HepG2 (cell line): ENCODE measurements at regions not wholly inside any gene's neighbourhood (a gene's known extent, or its start where the extent isn't known, plus 50 kb on each side); places are given as distances from the start of the nearest gene placed in this dataset.

Experiments used
- CCAR2 ChIP-seq: fragments of 200-400 bp; formaldehyde crosslinking; optimal IDR thresholded peaks from 2 replicates; pipeline ENCODE3; 2018; ENCODE audit warnings: low read depth, mild to moderate bottlenecking, low read length, moderate library complexity
- ETV6 ChIP-seq: sonication (generic); formaldehyde crosslinking; conservative IDR thresholded peaks from 2 replicates; pipeline ENCODE4 v1.4.0; 2020; ENCODE audit warnings: missing genetic modification reagents
- HOXA7 ChIP-seq: sonication (generic); formaldehyde crosslinking; IDR thresholded peaks from 2 replicates; pipeline ENCODE4 v1.8.1; 2022; ENCODE audit warnings: mild to moderate bottlenecking, missing genetic modification reagents, moderate library complexity
- MEIS2 ChIP-seq: sonication (generic); formaldehyde crosslinking; IDR thresholded peaks from 2 replicates; pipeline ENCODE4 v1.9.0; 2021; ENCODE audit warnings: mild to moderate bottlenecking, missing genetic modification reagents
- NFRKB ChIP-seq: fragments of 450-650 bp; IDR thresholded peaks from 2 replicates; pipeline ENCODE4 v1.6.1; 2017
- ZNF263 ChIP-seq: sonication (generic); formaldehyde crosslinking; IDR thresholded peaks from 2 replicates; pipeline ENCODE4 v1.4.0; 2020; ENCODE audit warnings: missing genetic modification reagents
- ZNF44 ChIP-seq: sonication (generic); formaldehyde crosslinking; IDR thresholded peaks from 2 replicates; pipeline ENCODE4 v1.5.1; 2020; ENCODE audit warnings: mild to moderate bottlenecking, missing genetic modification reagents
- ZNF570 ChIP-seq: sonication (generic); formaldehyde crosslinking; IDR thresholded peaks from 2 replicates; pipeline ENCODE4 v1.4.0; 2020; ENCODE audit warnings: mild to moderate bottlenecking, missing genetic modification reagents, borderline replicate concordance
- TF ChIP-seq, protein P1 (sequence below): sonication (generic); formaldehyde crosslinking; IDR thresholded peaks from 2 replicates; pipeline ENCODE4 v1.5.0; 2020; ENCODE audit warnings: mild to moderate bottlenecking, missing genetic modification reagents, moderate library complexity
- TF ChIP-seq, protein P2 (sequence below), 2 experiments: sonication (generic) in 1 of 2; formaldehyde crosslinking in 1 of 2; IDR thresholded peaks; 2 replicates each; pipeline versions ENCODE4 v1.4.0 to v1.6.1; 2018 to 2020; ENCODE audit warnings: missing genetic modification reagents in 2 of 2, borderline replicate concordance in 1 of 2, low read depth in 1 of 2, mild to moderate bottlenecking in 1 of 2, missing biosample characterization in 1 of 2

DNA sequence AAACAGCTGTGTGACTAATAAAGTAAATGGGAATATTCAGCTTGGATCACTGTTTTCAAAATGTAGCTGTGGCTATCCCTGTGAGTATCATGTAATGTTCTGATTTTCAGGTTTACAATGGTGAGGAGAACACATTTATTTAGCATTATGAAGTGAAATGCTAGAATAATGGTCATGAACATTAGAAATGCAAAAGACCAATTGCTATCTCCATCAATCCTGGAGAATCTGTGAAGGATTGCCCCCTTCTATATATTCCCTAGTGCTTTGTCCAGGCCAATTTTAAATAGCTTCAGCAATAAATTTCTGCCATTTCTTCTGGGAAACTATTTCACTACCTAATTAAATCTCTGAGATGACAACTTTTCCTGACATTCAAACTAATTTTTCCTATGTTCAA lies 1399.1 kb downstream of the PCDH19 start:
- TF ChIP-seq ETV6 (CRISPR knock-in tag): no peak
- TF ChIP-seq, protein P1, sequence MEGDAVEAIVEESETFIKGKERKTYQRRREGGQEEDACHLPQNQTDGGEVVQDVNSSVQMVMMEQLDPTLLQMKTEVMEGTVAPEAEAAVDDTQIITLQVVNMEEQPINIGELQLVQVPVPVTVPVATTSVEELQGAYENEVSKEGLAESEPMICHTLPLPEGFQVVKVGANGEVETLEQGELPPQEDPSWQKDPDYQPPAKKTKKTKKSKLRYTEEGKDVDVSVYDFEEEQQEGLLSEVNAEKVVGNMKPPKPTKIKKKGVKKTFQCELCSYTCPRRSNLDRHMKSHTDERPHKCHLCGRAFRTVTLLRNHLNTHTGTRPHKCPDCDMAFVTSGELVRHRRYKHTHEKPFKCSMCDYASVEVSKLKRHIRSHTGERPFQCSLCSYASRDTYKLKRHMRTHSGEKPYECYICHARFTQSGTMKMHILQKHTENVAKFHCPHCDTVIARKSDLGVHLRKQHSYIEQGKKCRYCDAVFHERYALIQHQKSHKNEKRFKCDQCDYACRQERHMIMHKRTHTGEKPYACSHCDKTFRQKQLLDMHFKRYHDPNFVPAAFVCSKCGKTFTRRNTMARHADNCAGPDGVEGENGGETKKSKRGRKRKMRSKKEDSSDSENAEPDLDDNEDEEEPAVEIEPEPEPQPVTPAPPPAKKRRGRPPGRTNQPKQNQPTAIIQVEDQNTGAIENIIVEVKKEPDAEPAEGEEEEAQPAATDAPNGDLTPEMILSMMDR (CRISPR knock-in tag): no peak
- TF ChIP-seq HOXA7: no peak
- no peak for TF ChIP-seq NFRKB
- no peak for TF ChIP-seq ZNF263 (CRISPR knock-in tag)
- TF ChIP-seq, protein P2, sequence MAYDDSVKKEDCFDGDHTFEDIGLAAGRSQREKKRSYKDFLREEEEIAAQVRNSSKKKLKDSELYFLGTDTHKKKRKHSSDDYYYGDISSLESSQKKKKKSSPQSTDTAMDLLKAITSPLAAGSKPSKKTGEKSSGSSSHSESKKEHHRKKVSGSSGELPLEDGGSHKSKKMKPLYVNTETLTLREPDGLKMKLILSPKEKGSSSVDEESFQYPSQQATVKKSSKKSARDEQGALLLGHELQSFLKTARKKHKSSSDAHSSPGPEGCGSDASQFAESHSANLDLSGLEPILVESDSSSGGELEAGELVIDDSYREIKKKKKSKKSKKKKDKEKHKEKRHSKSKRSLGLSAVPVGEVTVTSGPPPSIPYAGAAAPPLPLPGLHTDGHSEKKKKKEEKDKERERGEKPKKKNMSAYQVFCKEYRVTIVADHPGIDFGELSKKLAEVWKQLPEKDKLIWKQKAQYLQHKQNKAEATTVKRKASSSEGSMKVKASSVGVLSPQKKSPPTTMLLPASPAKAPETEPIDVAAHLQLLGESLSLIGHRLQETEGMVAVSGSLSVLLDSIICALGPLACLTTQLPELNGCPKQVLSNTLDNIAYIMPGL (CRISPR knock-in tag; IDR thresholded peaks at IDR 0.05; ENCODE audit: borderline replicate concordance in 1 of 2, low read depth in 1 of 2): no peak
- no peak for TF ChIP-seq ZNF570 (CRISPR knock-in tag)
- no peak for TF ChIP-seq CCAR2
- no peak for TF ChIP-seq ZNF44 (CRISPR knock-in tag)
- no peak for TF ChIP-seq MEIS2 (CRISPR knock-in tag)
